HG02571 (cell line): ENCODE measurements at regions not wholly inside any gene's neighbourhood (a gene's known extent, or its start where the extent isn't known, plus 50 kb on each side); places are given as distances from the start of the nearest gene placed in this dataset.

Source experiments
- ATAC-seq: cut with Tn5 transposase; IDR thresholded peaks from one replicate; pipeline ENCODE4 v1.9.1; 2021; ENCODE audit warnings: mild to moderate bottlenecking, moderate library complexity; ENCODE audit not compliant: unreplicated experiment

DNA sequence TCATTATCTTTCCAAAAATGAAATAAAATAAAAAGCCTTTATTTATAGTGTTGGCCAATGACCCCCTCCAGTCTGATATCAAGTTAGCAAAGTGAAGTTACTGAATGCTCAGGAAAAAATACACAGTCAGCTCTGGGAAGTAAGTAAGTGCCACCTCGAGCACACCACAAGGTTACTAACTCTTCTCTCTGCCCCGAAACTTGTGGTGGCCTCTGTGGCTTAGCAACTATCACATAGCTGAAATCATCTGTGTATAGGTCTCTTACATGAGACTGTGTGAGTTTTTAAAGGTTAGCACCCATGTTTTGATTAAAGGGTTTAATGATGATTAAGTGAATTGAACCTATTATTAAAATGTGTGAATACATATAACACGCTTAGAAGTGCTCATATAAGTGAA is 161.4 kb upstream of the KLF4 start:
- no peak for ATAC-seq

DNA sequence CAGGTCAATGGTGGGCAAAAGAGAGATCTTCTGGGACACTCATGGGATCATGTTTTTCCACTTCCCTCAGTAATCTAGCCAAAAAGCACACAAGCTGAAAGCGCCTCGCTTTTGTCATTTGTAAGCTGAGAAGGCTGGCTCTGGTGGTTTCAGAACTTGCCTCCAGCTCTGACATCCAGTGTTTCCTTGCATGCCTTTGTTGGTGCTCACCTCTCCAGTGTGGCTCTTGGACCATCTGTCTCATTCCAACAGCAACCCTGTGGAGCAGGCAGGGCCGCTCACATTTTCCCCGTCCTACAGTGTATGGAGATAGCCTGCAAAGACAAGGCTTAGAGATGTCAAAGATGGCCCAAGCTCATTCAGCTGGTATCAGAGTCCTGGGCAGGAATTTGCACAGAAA is 160.8 kb upstream of the KLF4 start:
- no peak for ATAC-seq

DNA sequence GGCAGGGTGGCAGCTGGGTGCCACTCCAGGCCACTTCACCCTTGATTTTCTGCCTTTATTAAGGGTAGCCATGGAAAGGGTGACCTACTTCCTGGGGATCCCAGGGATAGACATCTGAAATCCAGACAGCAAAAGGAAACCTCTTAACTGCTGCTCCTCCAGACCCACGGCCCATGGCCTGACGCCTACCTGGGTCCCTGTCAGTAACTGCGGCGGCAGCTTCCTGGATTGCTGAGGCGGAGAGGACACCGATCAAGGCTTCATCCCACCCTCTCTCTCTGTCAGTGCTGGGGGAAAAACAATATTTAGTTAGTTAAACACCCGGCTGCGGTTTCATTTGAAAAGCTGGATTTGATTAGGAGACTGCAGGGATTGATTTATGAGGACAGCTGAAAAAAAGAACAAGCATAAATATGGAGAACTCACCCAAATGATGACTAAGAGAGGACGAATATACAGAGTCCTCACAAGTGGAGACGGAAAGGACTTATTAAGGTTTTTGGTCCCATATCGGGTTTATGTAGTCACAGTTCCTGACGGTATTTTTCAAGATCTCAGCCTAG is 158.7 kb upstream of the KLF4 start:
- no peak for ATAC-seq

DNA sequence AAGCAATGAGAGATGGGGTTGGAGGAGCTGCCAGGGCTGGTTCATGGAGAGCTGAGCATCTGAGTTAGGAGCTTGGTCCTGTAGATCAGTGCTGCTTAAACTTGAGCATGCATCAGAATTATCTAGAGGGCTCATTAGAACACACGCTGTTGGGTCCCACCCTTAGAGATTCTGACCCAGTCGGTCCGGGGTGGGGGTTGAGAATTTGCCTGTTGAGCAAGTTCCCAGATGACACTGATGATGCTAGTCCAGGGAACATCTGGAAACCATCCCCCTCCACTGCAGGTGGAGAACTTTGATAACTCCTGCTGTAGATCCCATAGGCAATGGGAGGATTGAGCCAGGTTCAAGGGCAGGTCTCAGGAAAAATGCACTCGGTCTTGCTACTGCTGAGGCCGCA is 158.0 kb upstream of the KLF4 start:
- ATAC-seq: no peak

DNA sequence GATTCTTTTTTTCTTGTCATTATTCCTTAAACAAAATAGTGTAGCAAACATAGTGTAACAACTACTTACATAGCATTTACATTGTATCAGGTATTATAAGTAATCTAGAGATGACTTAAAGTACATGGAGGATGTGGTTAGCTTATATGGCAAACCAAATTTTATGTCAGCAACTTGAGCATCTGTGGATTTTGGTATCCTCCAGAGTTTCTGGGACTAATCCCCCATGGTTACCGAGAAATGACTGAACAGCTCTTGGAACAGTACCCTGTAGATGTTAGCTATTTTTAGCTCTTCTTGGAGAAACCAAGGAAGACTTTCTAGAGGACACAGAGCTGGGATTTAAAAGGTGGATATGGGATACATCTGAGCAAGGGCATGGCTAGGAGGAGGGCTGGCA is 157.6 kb upstream of the KLF4 start:
- no peak for ATAC-seq

DNA sequence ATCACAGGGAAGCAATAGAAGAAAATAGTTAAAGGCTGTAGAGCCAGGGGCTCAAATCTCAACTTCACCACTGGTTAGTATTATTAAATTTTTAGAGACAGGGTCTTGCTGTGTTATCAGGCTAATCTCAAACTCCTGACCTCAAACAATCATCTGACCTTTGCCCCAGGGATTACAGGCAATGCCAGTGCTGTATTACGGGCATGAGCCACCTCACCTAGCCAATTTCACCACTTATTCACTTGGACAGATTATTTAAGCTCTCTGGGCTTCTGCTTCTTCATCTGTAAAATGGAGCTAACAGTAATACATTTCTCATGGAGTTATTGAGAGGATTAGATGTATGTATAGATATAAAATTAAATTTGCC is 155.9 kb upstream of the KLF4 start:
- ATAC-seq: no peak

DNA sequence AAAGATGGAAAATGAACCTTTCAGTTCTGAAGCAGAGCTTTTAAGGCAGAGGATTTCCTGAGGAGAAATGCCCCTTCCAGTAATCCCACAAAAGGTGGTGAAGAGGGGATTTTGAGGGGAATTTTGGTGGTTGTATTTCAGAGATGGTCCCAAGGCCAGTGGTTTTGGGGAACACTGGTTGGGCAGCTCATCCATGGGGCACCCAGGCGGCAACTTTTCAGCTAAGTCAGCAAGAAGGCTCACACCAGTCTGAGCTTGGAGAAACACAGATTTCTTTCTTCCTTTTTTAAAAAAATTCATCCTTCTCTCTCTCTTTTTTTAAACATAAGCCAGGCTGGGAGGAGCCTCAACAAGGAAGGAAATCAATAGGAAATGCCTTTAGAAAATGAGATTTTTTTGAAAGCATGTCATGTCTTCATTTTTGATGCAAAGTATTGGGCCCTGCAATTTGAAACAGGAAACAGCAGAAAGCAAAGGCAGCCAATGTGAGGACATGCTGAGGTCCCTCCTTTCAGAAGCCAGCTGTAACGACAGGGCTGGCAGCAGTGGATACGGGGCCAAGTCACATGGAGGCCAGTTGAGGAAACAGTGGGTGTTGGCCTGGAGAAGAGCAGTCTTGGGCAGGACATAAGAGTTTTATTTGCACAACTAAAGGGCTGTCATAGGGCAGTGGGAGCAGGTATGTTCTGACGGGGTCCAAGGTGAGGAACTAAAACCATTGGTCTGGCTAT is 155.3 kb upstream of the KLF4 start:
- ATAC-seq: no peak

DNA sequence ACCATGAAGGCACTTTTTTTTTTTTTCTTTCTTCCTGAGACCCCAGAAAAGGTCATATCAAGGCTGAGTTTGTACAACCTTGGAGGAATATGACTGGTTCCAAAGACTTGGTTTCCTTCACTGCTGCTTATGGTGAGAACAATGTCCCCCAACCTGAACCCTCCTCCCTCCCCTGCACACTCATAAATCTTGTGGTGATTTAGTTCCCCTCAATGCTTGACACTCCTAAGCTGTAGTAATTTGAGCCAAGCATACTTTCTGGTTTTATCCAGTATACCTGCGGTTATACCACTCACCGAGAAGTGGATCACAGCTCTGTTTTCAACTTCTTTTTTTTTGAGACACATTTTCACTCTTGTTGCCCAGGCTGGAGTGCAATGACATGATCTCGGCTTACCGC is 149.9 kb upstream of the KLF4 start:
- ATAC-seq: no peak

DNA sequence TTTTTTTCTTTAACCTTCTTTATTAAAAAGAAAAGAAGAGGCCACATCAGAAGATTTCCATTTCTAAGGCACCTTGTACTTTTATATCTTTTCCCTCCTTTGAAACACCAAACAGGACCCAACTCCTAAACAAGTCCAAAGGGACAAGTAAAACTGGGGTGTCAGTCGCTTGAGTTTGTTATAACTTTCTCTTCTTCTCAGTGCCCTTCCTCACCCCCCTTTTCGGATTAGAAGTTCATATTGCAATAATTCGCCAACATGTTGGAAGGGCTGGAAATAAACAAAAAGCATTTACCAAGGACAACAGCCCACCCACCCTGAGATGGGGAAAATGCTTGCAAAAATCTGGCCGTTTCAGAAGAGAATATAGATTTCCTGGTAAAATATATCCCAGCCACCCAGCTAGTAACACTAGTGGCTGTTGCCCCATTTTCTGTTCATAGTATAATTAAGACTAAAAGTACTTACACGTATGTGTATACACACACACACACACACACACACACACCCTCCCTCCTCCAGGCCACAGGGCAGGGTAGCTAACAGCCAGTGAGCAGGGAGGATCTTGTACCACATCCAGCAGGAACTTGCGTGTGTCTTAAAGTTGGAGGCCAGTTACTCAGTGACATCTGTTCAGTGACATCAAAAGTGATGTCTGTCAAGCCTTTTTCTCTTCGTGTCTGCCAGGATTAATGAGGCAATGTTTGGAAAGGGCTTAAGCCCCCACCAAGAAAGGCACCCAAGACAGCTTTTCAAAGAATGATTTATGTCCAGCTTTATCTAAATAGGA is 149.1 kb upstream of the KLF4 start:
- ATAC-seq: no peak

DNA sequence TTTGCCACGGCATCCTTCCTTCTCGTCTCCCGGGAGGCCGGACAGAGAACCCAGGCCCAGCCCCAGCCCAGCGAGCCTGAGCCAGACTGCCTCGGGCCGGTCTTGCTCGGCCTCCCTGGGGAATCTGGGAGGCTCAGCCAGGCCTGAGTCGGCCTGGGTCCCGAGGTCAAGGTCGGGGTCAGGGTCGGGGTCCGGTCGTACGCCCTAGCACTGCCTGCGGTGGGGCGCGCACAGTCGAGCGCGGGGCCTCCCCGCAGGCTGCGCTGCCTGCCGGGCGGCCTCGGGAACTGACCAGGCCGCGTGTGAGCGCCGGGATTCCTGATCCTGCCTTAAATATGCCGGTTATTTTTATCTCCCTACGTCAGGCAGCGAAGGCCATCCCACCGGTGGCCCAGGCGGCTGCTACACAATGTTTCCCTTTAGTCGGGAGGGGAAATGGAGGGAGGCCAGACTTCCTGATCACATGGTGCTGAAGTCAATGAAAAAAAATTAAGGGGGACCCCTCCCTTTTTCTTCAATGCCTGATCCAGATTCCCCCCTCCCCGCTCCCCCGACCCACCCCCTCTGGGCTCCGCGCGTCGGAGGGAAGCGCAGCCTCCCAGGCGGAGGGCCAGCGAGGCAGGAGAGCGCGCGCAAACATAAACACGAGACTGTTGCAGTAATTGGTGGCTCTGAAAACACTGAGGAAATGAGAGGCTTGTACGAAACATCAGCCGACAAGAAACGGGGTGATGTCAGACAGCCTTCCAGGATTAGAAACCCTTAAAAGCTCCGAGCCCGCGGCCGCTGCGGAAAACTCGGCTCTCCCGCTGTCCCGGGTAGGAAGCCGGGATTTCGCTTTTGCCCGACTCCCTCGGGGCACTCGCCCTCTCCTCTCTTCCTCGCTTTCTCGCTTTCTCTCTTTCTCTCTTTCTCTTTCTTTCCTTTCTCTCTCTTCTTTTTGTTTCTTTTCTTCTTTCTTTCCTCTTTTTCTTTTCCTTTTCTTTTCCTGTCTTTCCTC is 148.2 kb upstream of the KLF4 start:
- ATAC-seq: no peak

DNA sequence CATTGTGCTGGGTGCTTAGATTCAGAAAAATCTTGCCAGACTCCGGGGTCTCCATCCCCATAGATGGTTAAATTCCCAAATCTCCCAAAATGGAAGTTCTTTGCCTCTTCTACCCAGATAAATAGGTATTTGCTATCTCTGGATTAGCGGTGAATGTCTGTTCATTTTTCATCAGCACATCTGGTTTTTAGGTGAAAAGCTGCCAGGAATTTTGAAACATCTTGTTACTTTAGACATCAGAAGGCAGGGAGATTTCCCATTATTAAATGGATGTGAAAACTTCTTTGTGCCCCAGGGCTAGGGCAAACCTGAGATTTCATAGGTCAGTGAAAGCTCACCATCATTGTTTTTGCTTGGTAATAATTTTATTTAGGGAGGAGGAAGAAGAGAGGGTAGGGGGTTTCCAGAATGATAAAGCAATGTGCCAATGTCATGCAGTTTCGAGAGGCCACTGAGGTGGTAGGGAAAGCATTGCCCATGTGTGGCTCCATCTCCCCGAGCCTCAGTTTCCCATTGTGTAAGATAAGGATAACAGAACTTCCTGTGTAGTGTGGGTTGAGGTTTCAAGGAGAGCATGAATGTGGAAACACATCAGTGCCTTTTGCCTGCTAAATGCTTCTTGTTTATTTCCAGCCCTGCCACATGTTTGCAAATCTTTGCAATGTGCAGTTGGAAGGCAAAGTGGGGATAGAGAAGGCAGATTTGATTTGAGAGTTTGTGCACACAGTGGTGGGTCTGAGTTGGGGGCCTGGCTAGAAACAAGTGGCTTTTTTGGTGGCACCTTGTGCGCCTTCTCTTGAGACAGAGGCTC is 147.2 kb upstream of the KLF4 start:
- no peak for ATAC-seq

DNA sequence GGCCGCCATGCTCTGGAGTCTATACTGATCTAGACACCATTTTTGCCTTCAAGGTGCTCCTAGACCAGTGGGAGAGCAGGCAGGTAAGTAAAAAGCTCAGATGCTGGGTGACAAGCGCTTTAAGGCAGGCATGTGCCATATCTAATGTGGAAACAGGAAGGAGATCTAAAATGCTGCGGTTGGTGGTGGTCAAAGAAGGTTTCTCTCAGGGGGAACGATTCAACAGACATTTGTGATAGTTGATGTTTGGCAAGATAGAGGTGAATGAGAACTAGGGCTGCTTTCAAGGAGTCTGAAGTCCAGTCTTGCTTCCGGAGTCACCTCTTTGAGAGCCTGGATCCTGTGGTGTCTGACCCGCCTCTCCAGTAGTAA is 146.2 kb upstream of the KLF4 start:
- ATAC-seq: no peak

DNA sequence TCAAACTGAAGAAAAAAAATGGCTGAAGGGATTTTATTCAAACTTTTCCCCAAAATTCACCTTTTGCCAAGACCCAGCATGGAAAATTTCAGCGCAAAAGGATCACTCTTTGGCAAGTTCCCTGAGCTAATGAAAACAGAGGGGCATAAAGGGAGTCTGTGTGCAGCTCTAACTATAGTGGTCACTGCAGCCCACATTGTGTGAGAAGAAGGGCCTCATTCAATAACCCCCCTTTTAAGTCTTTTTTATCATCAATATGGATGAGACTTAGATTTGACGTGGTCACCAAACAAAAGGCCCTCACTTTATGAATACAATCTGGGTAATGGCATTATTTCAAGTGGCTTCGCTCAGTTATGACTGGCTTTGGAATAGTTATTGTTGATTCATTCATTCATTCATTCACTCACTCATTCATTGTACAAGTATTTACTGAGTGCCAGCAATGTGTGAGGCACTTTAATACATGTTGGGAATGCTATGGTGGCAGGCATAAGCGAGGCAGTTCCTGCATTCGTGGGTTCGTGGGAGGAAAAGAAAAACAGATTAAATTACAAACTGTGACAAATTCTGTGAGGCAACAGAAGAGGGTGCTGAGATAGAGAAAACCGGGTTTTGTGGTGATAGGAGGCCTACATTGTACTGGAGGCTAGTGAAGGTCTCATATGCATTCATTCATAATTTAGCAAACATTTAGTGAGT is 145.7 kb upstream of the KLF4 start:
- ATAC-seq: no peak

DNA sequence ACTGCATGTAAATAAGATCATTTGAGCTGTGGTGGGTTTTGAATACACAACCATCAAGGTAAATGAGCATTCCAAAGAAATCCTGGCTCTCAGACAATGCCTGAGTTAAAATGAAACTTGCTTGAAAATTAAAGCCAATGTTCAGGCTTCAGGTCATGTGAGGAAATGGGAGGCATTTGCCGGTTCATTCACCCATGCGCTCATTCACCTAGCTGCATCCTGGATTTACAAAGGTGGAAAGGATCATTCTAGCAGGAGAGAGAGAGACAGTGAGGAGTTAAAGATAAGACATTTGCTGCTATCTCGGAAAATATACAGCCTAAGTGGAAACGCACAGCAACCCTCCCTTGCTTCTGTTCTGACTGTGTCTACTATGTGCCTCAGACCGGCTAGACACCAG is 143.8 kb upstream of the KLF4 start:
- ATAC-seq: no peak

DNA sequence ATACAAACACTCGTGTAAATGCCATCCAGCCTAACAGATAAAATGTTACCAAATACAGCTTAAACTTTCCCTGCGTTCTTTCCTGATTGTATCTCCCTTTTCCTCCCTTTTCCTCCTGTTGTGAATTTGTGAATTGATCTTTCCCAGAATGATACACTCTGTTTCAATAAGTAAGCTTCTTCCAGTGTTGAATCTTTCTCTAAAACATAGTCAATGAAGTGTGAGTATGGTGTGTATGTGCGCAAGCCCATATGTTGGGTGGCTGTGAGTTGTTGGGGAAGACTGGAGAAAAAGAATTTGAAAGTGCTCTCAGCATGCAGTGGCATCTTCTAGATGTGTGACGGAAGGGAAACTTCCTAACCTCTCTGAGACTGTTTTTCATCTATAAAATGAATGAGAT is 143.1 kb upstream of the KLF4 start:
- ATAC-seq: no peak

DNA sequence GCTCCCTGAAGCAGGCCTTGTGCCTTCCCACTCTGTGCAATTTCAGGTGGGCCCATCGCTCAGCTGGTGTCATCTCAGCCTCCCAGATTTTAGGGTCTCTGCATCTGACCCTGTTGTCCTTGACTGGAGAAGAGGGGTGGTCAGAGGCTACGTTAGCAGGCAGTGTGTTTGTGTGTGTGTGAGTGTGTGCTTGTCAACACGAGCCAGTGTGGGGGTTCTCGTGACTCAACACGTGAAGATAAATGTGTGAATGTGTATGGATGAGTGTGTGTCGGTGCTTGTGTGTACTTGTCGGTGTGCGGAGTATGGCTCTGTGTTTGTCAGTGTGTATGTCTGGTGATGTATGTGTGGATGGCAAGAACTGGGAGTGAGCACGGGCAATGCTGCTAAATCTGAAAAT is 142.6 kb upstream of the KLF4 start:
- ATAC-seq: no peak

DNA sequence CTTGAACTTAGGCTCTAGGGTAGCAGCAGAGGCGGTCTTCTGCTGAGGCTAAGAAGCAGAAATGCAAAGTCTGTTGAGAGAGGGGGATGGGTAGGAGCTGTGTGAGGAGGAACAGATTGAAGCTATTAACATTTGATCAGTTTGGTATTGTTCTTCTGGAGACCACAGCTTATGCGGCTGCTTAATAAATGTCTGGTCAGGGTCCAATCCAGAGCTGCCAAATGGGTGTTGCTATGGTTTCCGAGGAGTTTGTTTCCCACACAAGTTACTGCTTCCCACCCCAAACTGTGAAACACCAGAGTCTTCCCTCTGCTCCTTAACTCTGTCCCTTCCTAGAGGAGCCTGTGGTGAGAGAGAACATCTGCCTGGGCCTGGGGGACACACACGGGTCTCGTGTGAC is 142.2 kb upstream of the KLF4 start:
- ATAC-seq: no peak

DNA sequence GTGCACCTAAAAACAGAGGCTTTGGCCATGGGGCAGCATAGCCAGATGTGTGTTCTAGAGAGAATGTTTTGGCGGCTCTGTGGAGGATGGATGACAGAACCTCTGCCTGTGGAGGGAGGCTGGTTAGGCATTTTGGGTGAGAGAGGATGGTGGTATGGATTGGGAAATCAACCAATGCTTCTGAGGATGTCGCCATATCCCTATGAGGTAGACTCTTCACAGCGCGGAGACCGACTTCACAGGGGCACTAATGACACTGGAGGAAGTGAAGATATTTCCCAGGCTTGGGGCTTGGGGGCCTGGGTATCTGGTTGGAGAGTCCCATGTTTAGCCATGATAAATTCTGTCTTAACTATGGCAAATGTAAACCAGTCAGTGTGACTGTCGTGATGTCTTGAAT is 140.6 kb upstream of the KLF4 start:
- no peak for ATAC-seq

DNA sequence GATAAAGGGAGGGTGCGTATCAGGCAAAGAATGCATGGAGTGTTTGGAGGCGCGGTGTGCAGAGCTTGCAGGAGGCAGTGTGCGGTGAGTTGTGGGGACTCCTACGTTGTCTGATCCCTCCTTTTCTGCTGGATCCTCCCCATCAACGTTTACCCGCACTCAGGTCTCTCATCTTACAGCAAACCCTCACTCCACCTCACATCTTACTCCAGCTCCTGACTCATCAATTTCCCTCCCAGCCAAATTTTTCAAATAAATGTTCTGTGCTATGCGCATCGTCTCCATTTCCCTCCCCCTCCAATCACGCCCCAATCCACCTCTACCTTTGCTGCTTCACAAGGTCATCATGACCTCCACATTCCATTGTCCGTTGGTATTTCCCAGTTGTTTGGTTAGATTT is 138.9 kb upstream of the KLF4 start:
- ATAC-seq: no peak

DNA sequence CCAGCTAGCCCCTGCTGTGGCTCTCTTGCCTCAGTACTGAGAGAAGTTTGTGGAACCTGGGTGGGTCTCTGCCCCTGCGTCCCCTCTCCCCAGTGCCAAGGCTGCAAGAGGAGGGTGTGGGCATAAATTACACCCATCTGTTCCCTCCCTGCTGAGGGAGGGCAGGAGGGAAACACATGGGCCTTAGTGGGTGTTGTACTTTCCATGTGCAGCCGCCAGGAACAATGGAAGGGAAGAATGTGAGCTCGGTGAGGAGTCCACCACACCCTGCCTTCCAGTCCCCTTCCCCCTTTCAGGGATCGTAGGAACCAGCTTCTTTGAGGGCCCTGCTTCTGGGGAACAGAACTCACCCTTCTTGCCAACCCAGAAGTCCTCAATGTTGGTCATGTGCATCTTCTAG is 138.2 kb upstream of the KLF4 start:
- ATAC-seq: no peak
